Stimulated activated CD8-positive, alpha-beta memory T cell treated with anti-CD3 and anti-CD28 coated beads, Interleukin-15, amount 100 ng/mL, for 4 hours (primary cell): ENCODE measurements at regions not wholly inside any gene's neighbourhood (a gene's known extent, or its start where the extent isn't known, plus 50 kb on each side); places are given as distances from the start of the nearest gene placed in this dataset.

Source experiments
- DNase-seq, 2 donors: peaks; one replicate each; pipeline ENCODE4 v3.0.0-alpha.2; 2020; ENCODE audit warnings: low read depth in 2 of 2

DNA sequence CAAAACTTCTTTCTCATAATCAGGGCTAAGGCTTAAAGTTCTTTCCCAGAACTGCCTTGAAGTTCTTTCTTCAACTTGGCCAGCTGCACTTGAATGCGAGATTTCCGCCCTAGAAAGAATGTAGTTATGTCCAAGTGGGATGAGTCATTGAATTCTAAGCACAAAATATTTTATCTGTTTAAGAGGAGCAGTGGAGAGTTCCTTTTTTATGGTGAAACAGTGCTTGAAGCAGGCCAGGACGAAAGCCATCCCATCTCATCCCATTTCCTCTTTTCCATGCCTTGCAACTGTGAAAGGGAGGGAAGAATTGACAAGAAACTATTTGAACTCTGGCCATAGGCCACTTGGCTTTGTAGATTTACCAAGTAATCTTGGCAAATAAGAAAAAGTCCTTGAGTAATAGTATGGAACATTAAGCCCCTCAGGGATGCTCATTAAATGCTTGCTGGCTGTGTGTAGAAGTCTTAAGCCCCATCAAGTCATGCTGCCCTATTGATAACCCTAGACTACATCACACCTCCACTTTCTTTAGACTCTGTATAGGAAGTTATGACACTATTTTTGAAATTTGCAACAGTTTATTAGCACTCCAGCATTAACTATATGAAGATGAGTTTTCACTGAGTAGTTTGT lies 174.5 kb downstream of the KCTD12 start:
- DNase-seq: no peak

DNA sequence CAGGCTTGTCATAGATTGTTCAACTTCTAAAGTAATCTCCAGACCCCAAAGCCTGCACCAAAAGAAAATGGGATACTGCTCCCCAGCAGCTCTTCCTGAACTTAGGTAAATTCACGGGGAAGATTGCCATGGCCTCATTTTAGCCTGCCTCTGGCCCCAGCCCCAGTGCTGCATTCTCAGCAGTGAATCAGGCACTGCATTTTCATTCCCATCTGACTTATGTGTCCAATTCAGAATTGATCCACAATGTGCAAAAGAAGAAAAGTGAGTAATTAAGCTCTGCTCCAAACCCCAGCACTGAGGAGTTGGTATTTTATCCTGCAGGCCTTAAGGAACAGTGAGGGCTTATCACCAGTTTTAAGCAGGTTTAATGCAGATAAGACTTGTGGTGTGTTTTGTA lies 176.4 kb downstream of the KCTD12 start:
- no peak for DNase-seq

DNA sequence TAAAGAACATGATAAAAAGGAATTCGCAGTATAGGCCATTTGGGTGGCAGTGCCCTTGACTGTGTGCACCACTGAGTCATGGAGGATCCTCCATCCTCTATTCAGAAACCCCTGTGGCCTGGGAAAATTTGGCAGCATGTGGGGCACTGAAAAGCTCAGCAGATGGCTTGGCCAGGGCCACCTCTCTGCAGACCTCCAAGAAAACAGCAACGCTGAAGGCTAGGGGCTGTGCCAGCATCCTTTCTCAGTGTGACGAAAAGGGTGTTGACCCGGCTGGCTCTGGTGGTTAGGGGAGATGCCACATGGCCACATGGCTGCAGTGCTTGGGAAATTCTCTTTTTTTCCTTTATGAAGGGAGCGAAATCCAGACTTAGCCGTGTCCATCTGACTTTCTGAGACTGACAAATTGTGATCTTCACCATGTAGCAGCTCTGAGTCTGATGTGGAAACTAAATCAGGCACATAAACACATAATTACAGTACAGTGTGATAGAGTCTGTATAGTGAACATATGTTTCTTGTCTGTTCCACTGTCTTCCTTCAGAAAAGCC lies 178.0 kb downstream of the KCTD12 start:
- DNase-seq: no peak

DNA sequence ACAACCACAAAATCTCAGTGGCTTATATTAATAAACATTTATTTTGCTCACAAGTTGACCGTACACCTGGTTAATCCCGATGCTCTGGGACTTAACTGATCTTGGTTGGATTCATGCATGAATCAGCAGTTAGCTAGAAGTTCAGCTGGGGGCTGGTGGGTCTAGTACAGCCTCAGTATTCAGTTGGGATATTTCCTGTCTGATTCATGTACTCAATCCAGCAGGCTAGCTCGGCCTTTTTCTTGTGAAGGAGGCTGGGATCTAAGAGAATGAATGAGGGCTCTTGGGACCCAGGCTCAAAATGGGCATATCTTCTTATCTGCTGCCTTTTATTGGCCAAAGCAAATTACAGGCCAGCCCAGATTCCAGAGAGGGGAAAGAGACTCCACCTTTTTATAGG lies 178.8 kb downstream of the KCTD12 start:
- no peak for DNase-seq

DNA sequence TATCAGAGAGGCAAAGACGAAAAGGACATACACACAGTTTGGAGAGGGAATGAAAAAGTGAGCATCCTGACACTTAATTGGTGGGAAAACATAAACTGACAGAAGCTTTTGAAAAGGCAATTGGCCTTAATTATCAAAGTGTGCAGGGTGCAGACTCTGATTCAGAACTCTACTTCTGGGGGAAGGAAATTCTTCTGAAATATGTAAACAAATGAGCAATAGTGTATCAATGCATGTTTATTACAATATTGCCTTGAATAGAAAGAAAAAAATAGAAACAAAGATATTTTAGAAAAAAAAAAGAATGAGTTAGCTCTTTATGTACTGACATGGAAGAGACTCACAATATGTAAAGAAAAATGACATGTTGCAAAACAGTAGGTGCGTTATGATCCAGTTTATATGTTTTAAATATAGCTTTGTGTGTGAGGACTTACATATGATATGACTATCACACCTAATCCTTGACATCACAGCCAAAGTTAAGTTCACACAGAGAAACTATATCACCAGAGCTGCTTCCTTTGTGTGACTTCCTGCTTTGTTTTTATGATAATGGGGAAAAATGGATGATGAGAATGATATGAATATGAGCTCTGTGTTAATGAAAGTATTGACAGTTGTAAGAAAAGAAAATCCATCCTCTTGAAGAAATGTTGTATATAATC lies 182.4 kb downstream of the KCTD12 start:
- no peak for DNase-seq

DNA sequence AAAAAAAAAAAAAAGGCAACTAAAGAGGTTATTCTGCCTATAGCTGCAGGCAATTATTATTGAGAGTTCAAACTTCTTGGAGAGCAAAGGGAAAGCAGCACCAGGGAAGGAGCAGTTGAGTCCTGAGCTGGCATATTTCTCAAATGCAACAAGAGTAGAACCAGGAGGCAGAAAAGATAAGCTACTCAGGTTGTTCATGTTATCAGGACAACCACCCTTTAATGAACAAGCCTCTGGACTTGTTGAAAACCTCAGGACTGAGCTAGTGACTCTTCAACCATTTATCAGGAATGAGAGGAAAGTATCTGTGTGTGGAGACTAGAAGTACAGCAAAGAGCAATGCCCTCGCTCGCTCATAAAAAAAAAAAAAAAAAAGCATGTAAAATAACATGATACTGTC lies 183.0 kb downstream of the KCTD12 start:
- no peak for DNase-seq

DNA sequence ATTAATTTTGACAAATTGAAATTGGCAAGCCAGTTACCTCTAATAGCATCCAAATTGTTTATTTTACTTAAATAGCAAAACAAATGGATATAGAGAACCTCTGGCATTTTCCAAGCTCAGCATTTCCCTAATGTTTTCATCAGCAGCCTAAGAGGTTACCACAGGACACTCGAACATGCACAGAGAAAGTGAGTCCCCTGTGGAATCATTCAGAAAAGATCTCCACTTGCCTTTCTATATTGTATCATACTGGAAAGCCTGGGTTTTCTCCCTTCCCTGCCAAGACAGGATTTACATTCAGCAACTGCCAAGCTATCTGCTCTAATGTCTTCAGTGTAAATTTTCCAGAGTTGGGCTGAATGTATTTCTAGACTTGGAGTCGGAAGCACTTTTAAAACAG lies 188.9 kb downstream of the KCTD12 start:
- DNase-seq: no peak

DNA sequence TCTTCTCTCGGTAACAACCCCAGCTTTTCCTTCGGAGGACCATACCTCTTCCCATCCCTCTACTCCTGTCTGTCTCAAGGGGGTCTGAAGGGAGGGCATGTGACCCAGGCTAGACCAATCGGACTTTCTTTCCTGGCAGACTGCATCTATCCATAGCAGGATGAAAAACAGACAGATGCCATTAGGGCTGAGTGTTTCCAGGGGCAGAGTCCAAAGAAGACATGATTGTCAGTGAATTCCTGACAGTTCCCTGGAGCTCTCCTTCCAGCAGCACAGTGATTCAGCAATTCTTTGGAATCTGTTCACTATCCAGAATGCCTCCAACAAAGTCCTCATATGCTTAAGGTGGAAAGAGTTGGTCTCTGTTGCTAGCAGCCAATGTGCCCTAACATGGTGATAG lies 189.8 kb downstream of the KCTD12 start:
- DNase-seq: no peak

DNA sequence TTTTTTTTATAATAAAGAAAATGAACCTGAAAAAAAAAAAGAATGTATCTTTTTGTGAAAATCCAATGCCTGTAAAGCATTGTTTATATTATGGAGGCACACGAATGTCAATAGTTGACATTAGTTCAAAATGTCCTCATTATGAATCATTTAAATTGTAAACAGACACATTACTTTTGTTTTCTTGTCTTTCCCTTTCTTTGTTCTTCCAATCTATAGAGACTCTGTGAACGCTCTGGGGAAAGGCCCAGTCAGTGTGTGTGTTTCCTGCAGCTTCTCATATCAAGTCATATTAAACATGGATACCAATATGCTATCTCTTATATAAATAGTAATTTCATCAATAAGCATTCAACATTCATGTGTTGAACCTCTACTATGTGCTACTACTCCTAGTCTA lies 193.1 kb downstream of the KCTD12 start:
- DNase-seq: no peak

DNA sequence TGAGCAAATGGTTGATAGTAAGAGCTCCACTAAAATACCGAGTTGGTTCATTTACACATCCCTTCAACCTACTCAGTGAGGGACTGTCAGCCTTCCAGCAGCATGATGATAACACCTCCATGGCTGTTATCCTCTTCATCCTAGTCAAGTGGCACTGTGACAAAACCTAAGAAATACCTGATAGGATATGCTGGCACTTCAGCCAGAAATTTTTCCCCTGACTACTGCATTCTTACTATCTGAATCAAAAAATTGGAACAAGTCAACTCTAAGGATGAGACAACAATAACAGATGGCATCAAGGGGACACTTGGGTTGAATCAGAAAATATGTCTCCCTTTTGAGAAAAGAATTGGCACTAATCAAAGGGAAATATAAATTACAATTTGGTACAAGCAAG lies 193.9 kb downstream of the KCTD12 start:
- DNase-seq: no peak

DNA sequence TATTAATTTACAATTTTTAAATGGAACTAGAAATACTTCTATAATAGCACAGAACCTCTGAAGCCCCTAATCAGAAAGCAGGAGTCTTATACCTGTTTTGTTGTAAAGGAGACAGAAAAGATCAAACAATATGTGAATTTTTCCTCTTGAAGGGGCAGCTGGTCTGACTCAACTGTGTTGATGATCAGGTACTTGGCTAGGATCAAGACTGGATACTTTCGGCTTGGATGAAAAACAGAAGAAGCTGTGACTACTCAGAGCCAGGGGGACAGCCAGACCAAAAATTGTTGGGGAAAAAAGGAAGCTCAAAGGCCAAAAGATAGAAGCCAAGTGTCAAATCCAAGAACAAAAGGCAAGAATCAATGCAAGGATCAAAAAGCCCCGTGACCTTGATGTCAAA lies 195.6 kb downstream of the KCTD12 start:
- no peak for DNase-seq

DNA sequence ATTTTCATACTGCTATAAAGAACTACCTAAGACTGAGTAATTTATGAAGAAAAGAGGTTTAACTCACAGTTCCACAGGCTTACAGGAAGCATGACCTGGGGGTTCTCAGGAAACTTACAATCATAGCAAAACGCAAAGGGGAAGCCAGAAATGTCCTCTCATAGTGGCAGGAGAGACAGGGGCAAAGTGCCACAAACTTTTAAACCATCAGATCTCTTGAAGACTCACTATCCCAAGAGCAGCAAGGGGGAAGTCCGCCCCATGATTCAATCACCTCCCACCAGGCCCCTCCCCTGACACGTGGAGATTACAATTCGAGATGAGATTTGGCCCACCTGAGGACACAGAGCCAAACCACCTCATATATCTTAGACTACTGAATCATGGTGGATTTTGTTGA lies 198.7 kb downstream of the KCTD12 start:
- DNase-seq: no peak

DNA sequence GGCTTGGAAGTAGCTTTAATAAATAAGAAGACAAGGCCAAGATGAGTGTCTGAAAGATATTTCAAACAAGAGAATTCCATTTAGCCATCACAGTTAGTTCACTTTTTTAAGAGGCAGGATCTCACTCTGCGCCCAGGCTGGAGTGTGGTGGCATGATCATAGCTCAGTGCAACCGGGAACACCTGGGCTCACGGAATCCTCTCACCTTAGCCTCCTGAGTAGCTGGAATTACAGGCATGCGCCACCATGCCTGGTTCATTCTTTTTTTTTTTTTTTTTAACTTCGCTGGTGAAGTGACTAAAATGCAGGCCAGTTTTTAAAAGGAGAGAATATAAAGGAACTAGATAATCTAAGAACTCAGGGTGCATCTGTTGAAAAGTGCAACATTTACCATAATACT lies 200.3 kb downstream of the KCTD12 start:
- DNase-seq: no peak

DNA sequence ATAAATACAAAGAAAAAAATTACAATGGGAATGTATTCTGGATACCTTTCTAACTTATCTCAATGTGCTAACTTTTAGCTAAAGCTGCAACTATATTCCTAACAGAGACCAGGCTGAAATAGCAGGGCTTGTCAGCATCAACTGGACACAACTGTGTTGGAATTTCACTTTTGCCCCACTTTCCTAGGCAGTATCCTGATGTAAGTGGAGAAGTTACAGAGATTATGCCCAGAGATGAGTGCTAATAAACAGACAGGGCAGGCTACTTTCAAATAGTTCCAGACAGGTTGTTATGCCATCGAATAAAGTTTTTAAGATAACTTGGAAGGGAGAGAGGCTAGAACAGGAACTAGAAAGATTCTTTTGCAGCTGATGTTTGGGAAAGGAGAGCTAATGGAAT lies 201.9 kb downstream of the KCTD12 start:
- no peak for DNase-seq

DNA sequence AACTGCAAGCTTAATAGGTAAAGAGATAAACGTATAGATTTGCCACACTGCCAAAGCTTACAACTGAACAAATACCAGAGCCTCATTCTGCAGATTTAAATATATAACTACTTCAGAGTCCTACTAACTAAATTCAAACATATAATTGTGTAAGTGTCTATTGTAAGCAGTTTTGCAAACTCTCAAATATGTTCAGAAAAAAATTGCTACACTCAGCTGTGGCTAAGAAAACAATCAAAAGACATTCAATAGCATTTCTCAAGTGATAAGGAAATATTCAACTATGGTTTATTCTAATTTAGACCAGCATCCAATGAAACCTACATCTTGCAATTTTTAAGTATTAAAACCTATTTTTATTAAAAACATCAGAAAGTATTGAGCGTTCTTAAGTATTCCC lies 202.4 kb downstream of the KCTD12 start:
- DNase-seq: no peak

DNA sequence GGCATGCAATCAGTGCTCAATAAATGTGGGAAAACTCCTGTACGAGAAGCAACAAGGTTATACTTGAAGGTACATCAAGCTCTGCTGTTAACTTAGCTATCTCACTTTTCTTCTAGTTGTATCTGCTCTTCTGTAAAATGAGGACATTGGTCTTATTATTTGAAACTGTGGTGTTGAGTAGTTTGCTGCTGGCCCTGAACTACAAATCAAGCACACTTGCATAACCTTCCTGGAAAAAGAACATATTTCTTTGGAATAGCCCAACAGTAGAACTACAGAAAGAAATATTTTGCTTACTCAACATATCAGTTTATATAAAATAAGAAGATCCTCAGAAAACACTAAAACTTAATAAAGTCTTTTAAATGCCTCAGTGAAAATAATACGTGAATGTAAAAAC lies 203.0 kb downstream of the KCTD12 start:
- DNase-seq: no peak

DNA sequence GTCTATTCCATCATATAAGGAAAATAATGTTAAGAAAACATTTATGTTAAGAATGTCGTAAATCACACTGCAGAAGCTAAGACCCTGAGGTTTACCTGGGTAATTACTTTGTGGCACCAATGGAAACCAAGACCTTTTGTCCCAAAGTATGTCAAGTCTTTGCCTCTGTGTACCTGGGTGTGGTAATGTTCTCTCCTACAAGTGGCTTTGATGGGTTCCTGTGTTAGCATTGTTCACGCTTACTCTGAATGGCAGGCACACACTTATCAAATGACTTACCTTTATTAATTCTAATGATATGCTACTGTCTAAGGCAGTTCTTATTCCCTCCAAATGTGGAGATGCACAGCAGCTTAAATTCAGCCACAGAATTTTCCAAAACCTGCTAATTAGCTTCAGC lies 206.1 kb downstream of the KCTD12 start:
- no peak for DNase-seq

DNA sequence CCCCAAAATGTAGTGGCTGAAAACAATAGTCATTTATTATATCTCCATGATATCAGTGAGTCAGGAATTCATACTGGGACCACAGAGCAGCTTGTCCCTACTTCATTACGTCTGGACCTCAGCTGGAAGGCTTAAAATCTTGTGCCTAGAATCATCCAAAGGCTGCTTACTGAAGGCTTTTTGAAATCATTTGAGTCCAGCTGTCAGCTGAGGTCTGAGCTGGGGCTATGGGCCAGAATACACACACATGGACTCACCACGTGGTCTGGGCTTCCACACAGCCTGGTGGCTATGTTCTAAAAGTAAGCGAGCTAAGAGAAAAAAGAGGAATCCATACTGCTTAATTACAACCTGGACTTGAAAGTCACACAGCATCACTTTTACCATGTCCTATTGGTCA lies 209.2 kb downstream of the KCTD12 start:
- DNase-seq: no peak

DNA sequence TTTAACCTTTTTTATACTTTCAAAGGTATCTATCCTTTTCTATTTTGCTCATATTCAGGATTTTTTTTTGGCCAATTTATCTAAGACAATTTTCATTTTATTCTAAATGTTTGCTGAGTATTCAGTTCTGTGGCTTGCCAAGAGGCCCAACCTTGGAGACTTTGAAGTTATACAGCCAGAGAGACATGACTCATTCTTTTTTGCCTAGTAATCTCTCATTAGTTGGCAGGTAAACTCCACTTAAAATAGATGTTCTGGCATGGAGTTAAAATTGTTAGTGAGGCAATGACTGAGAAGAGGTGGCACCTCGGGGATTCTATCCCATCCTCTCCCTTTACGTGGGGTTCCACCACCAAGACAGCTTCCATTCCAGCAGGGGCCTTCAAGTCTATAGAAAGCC lies 213.8 kb downstream of the KCTD12 start:
- no peak for DNase-seq

DNA sequence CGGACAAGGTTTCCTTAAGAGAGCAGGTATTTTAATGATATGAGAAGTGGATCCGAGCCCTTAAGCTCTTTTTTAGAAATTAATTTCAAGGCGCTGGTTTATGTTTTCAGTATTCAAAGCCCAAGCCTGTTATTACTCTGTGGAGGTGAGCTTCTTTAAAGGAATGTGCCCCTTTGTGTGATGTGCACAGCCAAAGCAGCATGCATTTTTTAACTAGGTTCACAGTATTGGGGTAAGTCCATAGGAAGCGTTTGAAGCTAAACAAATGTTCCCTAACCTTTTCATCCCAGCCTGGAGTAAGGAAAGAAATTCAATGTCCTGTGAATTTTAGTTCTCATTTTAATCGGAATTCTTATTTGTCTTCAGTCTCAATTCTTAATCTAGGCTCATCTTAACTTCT lies 217.5 kb downstream of the KCTD12 start:
- no peak for DNase-seq

DNA sequence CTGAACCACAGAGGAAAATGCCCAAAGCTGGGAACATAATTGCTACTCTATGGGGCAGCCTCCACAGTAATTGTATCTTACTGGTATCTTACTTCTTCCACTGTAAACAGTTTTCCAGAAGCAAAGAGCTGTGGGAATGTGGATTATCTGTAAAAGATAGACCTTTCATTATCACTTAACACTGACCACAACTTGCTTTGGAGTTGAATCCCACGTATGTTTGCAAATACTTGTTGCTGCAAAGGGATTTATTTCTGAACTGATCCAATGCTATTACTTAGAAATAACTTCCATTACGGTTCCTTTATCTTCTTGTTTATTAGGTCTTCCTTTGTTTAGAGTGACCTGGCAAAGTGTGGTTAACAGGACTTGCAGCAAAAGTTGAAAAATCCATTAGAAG lies 218.1 kb downstream of the KCTD12 start:
- DNase-seq: no peak

DNA sequence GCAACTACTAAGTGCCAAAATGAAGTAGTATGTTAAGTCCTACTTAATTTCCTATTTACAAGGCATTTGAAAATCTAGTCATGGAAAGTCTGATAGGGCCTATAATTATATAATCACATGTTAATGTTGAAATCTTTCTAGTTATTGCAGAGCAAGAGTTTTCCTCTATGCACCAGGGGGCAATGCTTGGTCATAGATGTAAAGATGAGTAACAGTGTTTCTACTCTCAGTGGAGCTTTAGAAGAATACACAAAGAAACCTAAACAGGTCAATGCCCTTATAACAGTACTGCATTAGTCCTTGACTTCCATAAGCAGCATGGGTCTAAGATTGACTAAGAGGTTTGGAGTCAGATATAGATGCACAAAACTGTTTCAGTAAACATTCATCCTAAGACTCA lies 218.7 kb downstream of the KCTD12 start:
- DNase-seq: no peak

DNA sequence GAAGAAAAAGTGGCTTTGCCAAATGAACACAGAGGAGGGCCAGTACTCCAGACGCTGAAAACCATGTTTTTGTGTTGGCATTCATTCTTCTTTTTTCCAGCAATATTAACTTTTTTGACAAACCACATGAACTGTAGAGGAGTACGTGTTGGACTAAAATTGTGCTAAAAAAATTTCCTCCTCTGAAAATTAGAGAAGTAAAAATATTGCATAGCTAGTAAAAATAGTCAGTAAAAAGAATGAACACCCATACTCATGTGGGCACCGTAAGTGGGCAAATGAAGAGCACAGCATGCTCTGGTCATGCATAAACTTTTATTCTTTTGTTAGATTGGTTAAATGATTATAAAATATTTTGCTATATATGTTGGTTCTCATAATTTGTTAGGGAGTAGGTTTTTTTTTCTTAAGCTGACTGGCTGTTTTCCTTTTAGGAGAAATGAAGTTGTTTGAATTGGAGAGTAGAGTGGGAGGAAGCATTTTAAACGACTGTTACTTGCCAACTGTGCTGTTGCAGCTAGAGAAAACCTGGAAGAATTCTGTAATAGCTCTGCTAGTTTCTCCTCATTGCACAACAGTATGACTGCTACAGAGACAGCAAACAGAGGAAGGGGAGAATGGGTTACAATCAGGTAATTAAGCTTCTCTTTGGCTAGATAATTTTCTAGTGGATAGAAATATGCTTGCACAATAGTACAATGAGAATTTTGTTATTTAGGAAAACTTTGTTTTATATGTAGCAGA lies 222.4 kb downstream of the KCTD12 start:
- DNase-seq: no peak
